HepG2 (cell line): ENCODE measurements at regions not wholly inside any gene's neighbourhood (a gene's known extent, or its start where the extent isn't known, plus 50 kb on each side); places are given as distances from the start of the nearest gene placed in this dataset.

Source experiments
- FOXO1 ChIP-seq: sonication (generic); formaldehyde crosslinking; IDR thresholded peaks from 2 replicates; pipeline ENCODE4 v1.4.0; 2020; ENCODE audit warnings: missing genetic modification reagents
- MAFG ChIP-seq: sonication (generic); formaldehyde crosslinking; IDR thresholded peaks from 2 replicates; pipeline ENCODE4 v1.5.1; 2020; ENCODE audit warnings: mild to moderate bottlenecking, missing genetic modification reagents
- MBD4 ChIP-seq: IDR thresholded peaks from 2 replicates; pipeline ENCODE4 v1.6.1; 2012; ENCODE audit warnings: low read length, inconsistent platforms, borderline replicate concordance
- MIER2 ChIP-seq: IDR thresholded peaks from 2 replicates; pipeline ENCODE4 v1.6.1; 2016; ENCODE audit warnings: missing biosample characterization, missing genetic modification reagents
- NKX3-1 ChIP-seq: sonication (generic); formaldehyde crosslinking; IDR thresholded peaks from 2 replicates; pipeline ENCODE4 v1.5.0; 2020; ENCODE audit warnings: missing genetic modification reagents
- POLR2AphosphoS2 ChIP-seq: IDR thresholded peaks from 2 replicates; pipeline ENCODE4 v1.6.1; 2011; ENCODE audit warnings: low read depth, low read length, improper control_type of control experiment
- RARG ChIP-seq: sonication (generic); formaldehyde crosslinking; IDR thresholded peaks from 2 replicates; pipeline ENCODE4 v1.4.0; 2020; ENCODE audit warnings: low read depth, mild to moderate bottlenecking, missing genetic modification reagents
- RFXANK ChIP-seq: IDR thresholded peaks from 2 replicates; pipeline ENCODE4 v1.6.1; 2016
- ZNF549 ChIP-seq: sonication (generic); formaldehyde crosslinking; IDR thresholded peaks from 2 replicates; pipeline ENCODE4 v1.5.0; 2020; ENCODE audit warnings: missing genetic modification reagents
- ZNF616 ChIP-seq: sonication (generic); formaldehyde crosslinking; IDR thresholded peaks from 2 replicates; pipeline ENCODE4 v1.5.0; 2020; ENCODE audit warnings: low read depth, mild to moderate bottlenecking, missing genetic modification reagents
- ZNF629 ChIP-seq: sonication (generic); formaldehyde crosslinking; conservative IDR thresholded peaks from 2 replicates; pipeline ENCODE4 v1.5.0; 2020; ENCODE audit warnings: missing genetic modification reagents
- TF ChIP-seq, protein P1 (sequence below): sonication (generic); formaldehyde crosslinking; IDR thresholded peaks from 2 replicates; pipeline ENCODE4 v1.5.0; 2020; ENCODE audit warnings: mild to moderate bottlenecking, missing genetic modification reagents, borderline replicate concordance
- TF ChIP-seq, protein P2 (sequence below): IDR thresholded peaks from 2 replicates; pipeline ENCODE4 v1.6.1; 2016; ENCODE audit warnings: missing compliant biosample characterization, missing genetic modification reagents, borderline replicate concordance
- TF ChIP-seq, protein P3 (sequence below): sonication (generic); formaldehyde crosslinking; IDR thresholded peaks from 2 replicates; pipeline ENCODE4 v1.4.0; 2020; ENCODE audit warnings: missing genetic modification reagents, mild to moderate bottlenecking, borderline replicate concordance

DNA sequence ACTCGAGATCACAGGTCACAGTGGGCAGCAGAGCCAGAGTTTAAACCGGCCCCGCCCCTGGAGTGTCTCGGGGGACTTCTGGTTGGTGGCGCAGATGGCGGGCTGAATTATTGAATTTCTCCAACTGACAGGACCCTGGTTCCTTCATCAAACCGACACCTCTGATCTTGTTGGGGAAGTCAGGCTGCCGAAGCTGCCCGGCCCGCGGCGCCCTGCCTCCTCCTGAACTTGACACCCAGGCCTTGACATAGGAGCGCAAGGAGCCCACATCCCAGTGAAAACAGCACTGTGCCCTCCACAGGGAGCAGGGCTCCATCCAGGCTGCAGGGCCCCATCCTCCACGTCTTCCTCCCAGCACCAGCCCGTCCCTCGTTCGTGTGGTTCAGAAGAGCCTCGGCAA lies 105.2 kb downstream of the OLFM1 start (continued):
- TF ChIP-seq, protein P1, sequence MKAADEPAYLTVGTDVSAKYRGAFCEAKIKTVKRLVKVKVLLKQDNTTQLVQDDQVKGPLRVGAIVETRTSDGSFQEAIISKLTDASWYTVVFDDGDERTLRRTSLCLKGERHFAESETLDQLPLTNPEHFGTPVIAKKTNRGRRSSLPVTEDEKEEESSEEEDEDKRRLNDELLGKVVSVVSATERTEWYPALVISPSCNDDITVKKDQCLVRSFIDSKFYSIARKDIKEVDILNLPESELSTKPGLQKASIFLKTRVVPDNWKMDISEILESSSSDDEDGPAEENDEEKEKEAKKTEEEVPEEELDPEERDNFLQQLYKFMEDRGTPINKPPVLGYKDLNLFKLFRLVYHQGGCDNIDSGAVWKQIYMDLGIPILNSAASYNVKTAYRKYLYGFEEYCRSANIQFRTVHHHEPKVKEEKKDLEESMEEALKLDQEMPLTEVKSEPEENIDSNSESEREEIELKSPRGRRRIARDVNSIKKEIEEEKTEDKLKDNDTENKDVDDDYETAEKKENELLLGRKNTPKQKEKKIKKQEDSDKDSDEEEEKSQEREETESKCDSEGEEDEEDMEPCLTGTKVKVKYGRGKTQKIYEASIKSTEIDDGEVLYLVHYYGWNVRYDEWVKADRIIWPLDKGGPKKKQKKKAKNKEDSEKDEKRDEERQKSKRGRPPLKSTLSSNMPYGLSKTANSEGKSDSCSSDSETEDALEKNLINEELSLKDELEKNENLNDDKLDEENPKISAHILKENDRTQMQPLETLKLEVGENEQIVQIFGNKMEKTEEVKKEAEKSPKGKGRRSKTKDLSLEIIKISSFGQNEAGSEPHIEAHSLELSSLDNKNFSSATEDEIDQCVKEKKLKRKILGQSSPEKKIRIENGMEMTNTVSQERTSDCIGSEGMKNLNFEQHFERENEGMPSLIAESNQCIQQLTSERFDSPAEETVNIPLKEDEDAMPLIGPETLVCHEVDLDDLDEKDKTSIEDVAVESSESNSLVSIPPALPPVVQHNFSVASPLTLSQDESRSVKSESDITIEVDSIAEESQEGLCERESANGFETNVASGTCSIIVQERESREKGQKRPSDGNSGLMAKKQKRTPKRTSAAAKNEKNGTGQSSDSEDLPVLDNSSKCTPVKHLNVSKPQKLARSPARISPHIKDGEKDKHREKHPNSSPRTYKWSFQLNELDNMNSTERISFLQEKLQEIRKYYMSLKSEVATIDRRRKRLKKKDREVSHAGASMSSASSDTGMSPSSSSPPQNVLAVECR (CRISPR knock-in tag) = no peak
- TF ChIP-seq FOXO1 (CRISPR knock-in tag) (no peak), MIER2 (CRISPR knock-in tag) (no peak), RFXANK (no peak), MAFG (CRISPR knock-in tag) (no peak), MBD4 (no peak), ZNF629 (CRISPR knock-in tag) (no peak), ZNF549 (CRISPR knock-in tag) (no peak), POLR2AphosphoS2 (no peak), NKX3-1 (CRISPR knock-in tag) (no peak), RARG (CRISPR knock-in tag) (no peak), ZNF616 (CRISPR knock-in tag) (no peak)
- TF ChIP-seq, protein P2, sequence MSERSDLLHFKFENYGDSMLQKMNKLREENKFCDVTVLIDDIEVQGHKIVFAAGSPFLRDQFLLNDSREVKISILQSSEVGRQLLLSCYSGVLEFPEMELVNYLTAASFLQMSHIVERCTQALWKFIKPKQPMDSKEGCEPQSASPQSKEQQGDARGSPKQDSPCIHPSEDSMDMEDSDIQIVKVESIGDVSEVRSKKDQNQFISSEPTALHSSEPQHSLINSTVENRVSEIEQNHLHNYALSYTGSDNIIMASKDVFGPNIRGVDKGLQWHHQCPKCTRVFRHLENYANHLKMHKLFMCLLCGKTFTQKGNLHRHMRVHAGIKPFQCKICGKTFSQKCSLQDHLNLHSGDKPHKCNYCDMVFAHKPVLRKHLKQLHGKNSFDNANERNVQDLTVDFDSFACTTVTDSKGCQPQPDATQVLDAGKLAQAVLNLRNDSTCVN (CRISPR knock-in tag) = no peak
- TF ChIP-seq, protein P3, sequence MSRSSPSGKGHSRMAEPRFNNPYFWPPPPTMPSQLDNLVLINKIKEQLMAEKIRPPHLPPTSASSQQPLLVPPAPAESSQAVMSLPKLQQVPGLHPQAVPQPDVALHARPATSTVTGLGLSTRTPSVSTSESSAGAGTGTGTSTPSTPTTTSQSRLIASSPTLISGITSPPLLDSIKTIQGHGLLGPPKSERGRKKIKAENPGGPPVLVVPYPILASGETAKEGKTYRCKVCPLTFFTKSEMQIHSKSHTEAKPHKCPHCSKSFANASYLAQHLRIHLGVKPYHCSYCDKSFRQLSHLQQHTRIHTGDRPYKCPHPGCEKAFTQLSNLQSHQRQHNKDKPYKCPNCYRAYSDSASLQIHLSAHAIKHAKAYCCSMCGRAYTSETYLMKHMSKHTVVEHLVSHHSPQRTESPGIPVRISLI (CRISPR knock-in tag) = no peak
